ENCODE measurements at regions not wholly inside any gene's neighbourhood (a gene's known extent, or its start where the extent isn't known, plus 50 kb on each side); places are given as distances from the start of the nearest gene placed in this dataset.

GRCh38 chr1:168484083-168484482 is 59.7 kb downstream of the XCL2 start:
- TF ChIP-seq CTCF (IDR thresholded peaks at IDR 0.05) (no peak), RFX5 (IDR thresholded peaks at IDR 0.05) (no peak), MAX (IDR thresholded peaks at IDR 0.05) (no peak), NR3C1 (IDR thresholded peaks at IDR 0.05) (no peak), HDAC2 (IDR thresholded peaks at IDR 0.05) (no peak), ELK1 (IDR thresholded peaks at IDR 0.05; ENCODE audit: low read depth, low read length) (no peak), SMC3 (IDR thresholded peaks at IDR 0.05) (no peak)
